Central memory CD8-positive, alpha-beta T cell (primary cell): ENCODE measurements at regions not wholly inside any gene's neighbourhood (a gene's known extent, or its start where the extent isn't known, plus 50 kb on each side); places are given as distances from the start of the nearest gene placed in this dataset.

ENCODE experiments used
- ATAC-seq: fragments of 150-1000 bp; cut with Tn5 transposase; replicated peaks from 2 replicates; pipeline ENCODE4 v1.10.0; 2022; ENCODE audit warnings: mild to moderate bottlenecking, moderate FRiP score, moderate number of reproducible peaks; ENCODE audit not compliant: poor library complexity, severe bottlenecking; ENCODE audit errors: extremely low read depth
- DNase-seq, 2 donors: peaks; one replicate each; pipeline ENCODE4 v3.0.0; 2021; ENCODE audit warnings: low spot score in 2 of 2
- H3K27ac Mint-ChIP-seq: one replicate; pipeline ENCODE4 v1.8.0; 2022; ENCODE audit warnings: low read depth, mild to moderate bottlenecking, moderate library complexity, mixed read lengths
- H3K27me3 Mint-ChIP-seq: one replicate; pipeline ENCODE4 v1.8.0; 2022; ENCODE audit warnings: mixed read lengths
- H3K36me3 Mint-ChIP-seq: one replicate; pipeline ENCODE4 v1.8.0; 2022; ENCODE audit warnings: mild to moderate bottlenecking, moderate library complexity, mixed read lengths; ENCODE audit not compliant: insufficient read depth
- H3K4me1 Mint-ChIP-seq: one replicate; pipeline ENCODE4 v1.8.0; 2022; ENCODE audit warnings: mixed read lengths
- H3K4me3 Mint-ChIP-seq: one replicate; pipeline ENCODE4 v1.8.0; 2022; ENCODE audit warnings: mild to moderate bottlenecking, moderate library complexity, mixed read lengths
- H3K9me3 Mint-ChIP-seq: one replicate; pipeline ENCODE4 v1.8.0; 2022; ENCODE audit warnings: mixed read lengths

DNA sequence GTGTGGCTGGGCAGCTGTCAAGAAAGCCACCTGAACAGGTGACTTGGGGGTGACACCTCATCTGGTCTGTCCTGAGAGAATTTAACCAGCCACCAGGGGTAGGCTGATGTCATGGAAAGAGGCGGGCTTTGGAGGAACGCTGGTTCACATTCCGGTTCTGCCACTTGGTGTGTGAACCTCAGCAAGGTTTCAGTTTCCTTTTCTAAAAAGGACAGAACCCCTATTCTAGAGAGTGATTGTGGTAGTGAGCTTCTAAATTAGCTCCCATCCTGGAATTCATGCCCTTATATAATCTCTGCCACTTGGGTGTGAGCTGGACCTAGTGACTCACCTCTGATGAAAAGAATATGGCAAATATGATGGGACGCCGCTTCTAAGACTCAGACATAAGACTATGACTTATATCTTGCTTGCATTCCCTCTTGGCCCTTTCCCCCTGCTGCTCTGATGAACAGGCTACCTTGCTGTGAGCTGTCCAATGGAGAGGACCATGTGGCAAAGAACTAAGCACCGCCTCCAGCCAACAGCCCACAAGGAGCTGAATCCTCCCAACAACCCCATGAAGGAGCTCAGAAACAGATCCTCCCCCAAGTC, 332.1 kb downstream of the RRAGC start:
- H3K27me3 Mint-ChIP-seq, result peaks cover 57% of the 10 kb centered on the region
- H3K27ac Mint-ChIP-seq, result peak overlapping the region; percentile 36
- peak; percentile 62 for ATAC-seq
- H3K4me1 Mint-ChIP-seq, result peaks cover 10% of the 10 kb centered on the region
- peak in 1 of 2 donors; percentile 13 for DNase-seq
- H3K36me3 Mint-ChIP-seq, result peaks cover 1% of the 10 kb centered on the region
- H3K9me3 Mint-ChIP-seq, result no peaks in the 10 kb centered on the region
- no peak overlapping the region for H3K4me3 Mint-ChIP-seq

DNA sequence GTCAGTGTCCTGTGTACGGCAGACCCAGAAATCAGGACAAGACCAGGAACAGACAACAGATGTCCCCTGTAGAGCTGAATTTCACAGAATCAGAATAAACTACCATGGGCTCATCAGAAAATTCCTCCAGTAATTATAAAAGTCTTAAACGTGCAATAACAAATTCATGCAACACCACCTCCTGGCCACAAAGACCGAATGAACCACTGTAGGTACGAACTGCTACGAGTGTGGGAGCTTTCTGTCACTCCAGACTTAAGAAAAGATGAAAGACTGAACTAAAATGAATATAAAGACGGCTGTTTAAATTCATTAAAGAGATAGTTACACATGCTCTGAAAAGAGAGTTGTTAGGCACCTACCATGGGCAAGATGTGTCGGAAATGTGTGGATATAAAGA, 333.5 kb downstream of the RRAGC start:
- Mint-ChIP-seq H3K27me3 (peaks cover 55% of the 10 kb centered on the region), H3K36me3 (peaks cover 1% of the 10 kb centered on the region), H3K4me1 (peaks cover 10% of the 10 kb centered on the region), H3K9me3 (no peaks in the 10 kb centered on the region), H3K4me3 (no peak overlapping the region), H3K27ac (no peak overlapping the region)
- no peak for DNase-seq
- no peak for ATAC-seq

DNA sequence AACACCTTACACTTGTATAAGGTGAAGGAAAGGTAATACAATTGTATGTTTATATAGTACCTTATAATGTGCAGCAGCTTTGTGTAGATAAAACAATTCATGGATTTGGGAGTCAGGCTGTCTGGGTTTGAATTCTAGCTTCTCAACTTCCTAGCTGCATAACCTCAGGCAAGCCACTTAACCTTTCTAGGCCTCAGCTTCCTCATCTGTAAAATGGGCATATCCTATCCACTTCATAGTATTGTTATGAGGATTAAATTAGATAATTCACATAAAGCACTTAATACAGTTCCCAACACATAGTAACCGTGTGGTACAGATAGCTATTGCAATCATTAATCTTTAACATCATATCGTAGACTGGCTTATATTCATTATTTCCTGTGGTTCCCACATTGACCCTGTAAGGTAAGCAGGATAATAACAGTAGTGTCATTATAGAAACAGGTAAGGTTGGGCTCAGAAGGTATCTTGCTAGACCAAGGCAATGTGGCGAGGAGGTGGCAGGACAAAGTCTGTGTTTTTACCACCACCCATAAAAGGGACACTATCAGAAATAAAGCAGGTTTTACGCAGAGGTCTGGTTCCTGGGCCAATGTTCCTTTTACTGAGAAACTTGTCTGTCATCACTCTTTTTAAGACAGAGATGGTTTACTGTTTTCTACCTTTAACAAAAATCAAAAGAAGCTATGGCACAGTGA, 334.1 kb downstream of the RRAGC start:
- peaks cover 55% of the 10 kb centered on the region for H3K27me3 Mint-ChIP-seq
- no peaks in the 10 kb centered on the region for H3K9me3 Mint-ChIP-seq
- ATAC-seq, result no peak

DNA sequence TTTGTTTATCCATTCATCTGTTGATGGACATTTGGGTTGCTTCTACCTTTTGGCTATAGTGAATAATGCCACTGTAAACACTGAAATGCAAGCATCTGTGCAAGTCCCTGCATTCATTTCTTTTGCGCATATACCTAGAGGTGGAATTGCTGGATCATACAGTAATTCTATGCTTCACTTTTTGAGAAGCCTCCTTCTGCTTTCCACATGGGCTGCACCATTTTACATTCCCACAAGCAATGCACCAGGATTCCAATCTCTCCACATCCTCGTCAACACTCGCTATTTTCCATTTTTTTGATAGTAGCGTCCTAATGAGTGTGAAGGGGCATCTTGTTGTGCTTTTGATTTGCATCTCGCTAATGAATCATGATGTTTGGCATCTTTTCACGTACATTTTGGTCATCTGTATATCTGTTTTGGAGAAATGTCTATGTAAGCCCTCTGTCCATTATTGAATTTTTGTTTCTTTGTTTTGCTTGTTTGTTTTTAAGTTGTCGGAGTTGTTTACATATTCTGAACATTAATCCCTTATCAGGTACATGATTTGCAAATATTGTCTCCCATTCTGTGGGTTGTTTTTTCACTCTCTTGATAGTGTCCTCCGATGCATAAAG, 335.4 kb downstream of the RRAGC start:
- Mint-ChIP-seq H3K4me1 (peaks cover 10% of the 10 kb centered on the region), H3K36me3 (peaks cover 1% of the 10 kb centered on the region)
- ATAC-seq, result no peak

More for the DNA sequence above, 334.1 kb downstream of the RRAGC start:
- Mint-ChIP-seq H3K27ac (no peak overlapping the region), H3K4me1 (peaks cover 10% of the 10 kb centered on the region), H3K4me3 (no peak overlapping the region), H3K36me3 (peaks cover 1% of the 10 kb centered on the region)
- DNase-seq, result no peak

GRCh38 chr1:38523568-38523939, 336.0 kb downstream of the RRAGC start:
- peaks cover 10% of the 10 kb centered on the region for H3K4me1 Mint-ChIP-seq
- peaks cover 1% of the 10 kb centered on the region for H3K36me3 Mint-ChIP-seq
- H3K4me3 Mint-ChIP-seq, result no peak overlapping the region
- no peaks in the 10 kb centered on the region for H3K9me3 Mint-ChIP-seq
- DNase-seq, result no peak
- no peak for ATAC-seq
- no peak overlapping the region for H3K27ac Mint-ChIP-seq
- H3K27me3 Mint-ChIP-seq, result peaks cover 60% of the 10 kb centered on the region

More for the DNA sequence above, 335.4 kb downstream of the RRAGC start:
- Mint-ChIP-seq H3K27me3 (peaks cover 60% of the 10 kb centered on the region), H3K27ac (no peak overlapping the region), H3K4me3 (no peak overlapping the region), H3K9me3 (no peaks in the 10 kb centered on the region)
- DNase-seq, result no peak

GRCh38 chr1:38522915-38523567, 336.5 kb downstream of the RRAGC start:
- no peak overlapping the region for H3K27ac Mint-ChIP-seq

DNA sequence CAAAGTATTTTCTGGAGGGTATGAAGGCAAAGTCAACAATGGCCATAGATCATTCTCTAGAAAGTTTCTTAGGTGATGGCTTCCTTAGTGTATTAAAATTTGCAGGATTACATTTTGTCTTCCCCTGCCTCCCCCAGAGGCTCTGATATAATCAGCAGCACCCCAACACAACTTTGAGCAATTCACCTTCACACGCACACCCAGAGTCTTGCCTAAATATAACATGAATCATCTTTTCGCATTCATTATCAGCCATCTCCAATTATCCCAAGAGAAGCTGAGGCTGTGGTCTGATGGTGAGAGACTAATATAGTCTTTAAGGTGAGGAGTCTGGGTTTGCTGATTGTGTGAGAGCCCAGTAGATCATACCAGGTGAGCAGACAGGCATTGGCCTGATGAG, 343.0 kb downstream of the RRAGC start:
- peaks cover 23% of the 10 kb centered on the region for H3K27me3 Mint-ChIP-seq
- no peaks in the 10 kb centered on the region for H3K36me3 Mint-ChIP-seq
- ATAC-seq, result no peak
- no peaks in the 10 kb centered on the region for H3K9me3 Mint-ChIP-seq
- no peak overlapping the region for H3K27ac Mint-ChIP-seq
- no peak overlapping the region for H3K4me3 Mint-ChIP-seq
- H3K4me1 Mint-ChIP-seq, result no peaks in the 10 kb centered on the region
- no peak for DNase-seq

More at GRCh38 chr1:38522915-38523567, 336.5 kb downstream of the RRAGC start:
- H3K4me3 Mint-ChIP-seq, result no peak overlapping the region
- peaks cover 55% of the 10 kb centered on the region for H3K27me3 Mint-ChIP-seq
- H3K9me3 Mint-ChIP-seq, result no peaks in the 10 kb centered on the region
- no peak for ATAC-seq
- H3K36me3 Mint-ChIP-seq, result peaks cover 1% of the 10 kb centered on the region
- no peak for DNase-seq
- peaks cover 10% of the 10 kb centered on the region for H3K4me1 Mint-ChIP-seq

GRCh38 chr1:38512789-38513188, 346.8 kb downstream of the RRAGC start:
- H3K4me3 Mint-ChIP-seq, result no peak overlapping the region

GRCh38 chr1:38512024-38512767, 347.4 kb downstream of the RRAGC start:
- Mint-ChIP-seq H3K9me3 (no peaks in the 10 kb centered on the region), H3K27me3 (peaks cover 54% of the 10 kb centered on the region), H3K4me3 (no peak overlapping the region), H3K36me3 (no peaks in the 10 kb centered on the region), H3K27ac (no peak overlapping the region), H3K4me1 (no peaks in the 10 kb centered on the region)
- ATAC-seq, result no peak
- DNase-seq, result no peak

More at GRCh38 chr1:38512789-38513188, 346.8 kb downstream of the RRAGC start:
- Mint-ChIP-seq H3K9me3 (no peaks in the 10 kb centered on the region), H3K4me1 (no peaks in the 10 kb centered on the region), H3K27ac (no peak overlapping the region), H3K27me3 (peaks cover 52% of the 10 kb centered on the region), H3K36me3 (no peaks in the 10 kb centered on the region)
- ATAC-seq, result no peak
- no peak for DNase-seq

DNA sequence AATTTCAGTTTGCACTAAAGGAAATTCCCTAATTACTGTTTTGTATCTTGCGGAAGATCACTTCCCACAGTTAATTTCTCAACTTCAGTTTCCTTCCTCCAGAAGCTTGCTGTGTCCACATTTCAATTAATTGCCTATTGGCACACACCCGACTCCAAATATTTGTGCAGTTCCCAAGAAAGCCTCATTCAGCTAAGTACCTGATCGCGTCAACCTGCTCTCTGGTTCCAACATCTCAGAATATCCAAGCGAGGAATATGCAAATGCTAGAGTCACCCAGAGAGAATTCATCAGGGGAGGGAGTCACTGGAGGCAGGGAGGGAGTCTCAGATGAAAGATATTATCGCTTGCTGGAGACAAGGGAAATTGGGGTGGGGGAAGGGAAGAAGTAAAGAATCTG, 351.3 kb downstream of the RRAGC start:
- Mint-ChIP-seq H3K4me3 (no peak overlapping the region), H3K4me1 (peaks cover 6% of the 10 kb centered on the region), H3K36me3 (no peaks in the 10 kb centered on the region), H3K27ac (no peak overlapping the region), H3K9me3 (no peaks in the 10 kb centered on the region), H3K27me3 (peaks cover 84% of the 10 kb centered on the region)
- ATAC-seq, result no peak
- DNase-seq, result no peak

- no peak for DNase-seq
- Mint-ChIP-seq H3K36me3 (peaks cover 1% of the 10 kb centered on the region), H3K4me3 (no peak overlapping the region), H3K27ac (no peak overlapping the region), H3K9me3 (no peaks in the 10 kb centered on the region), H3K27me3 (peaks cover 86% of the 10 kb centered on the region), H3K4me1 (peaks cover 6% of the 10 kb centered on the region)
- ATAC-seq, result no peak
These were observed 352.0 kb downstream of the RRAGC start for GRCh38 chr1:38507563-38507962.

DNA sequence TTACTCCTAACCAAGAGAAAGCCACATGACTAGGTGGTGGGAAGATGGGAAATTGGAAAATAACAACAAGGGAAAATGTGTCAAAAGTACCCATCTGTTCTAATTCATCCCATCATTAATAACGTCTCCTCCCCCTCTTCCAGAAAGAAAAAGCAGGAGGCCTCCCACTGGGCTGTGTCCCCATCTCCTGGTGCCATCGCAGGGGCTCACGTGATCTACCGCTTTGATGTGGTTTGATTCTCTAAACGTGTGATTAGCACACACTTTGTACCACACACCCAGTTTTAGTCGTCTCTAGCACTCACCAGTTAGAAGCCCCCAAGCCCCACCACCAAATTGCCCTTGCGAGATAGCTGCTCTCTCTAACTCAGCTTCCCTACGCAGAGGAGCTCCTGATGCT, 353.6 kb downstream of the RRAGC start:
- H3K4me1 Mint-ChIP-seq, result peaks cover 6% of the 10 kb centered on the region
- no peak overlapping the region for H3K4me3 Mint-ChIP-seq
- ATAC-seq (no peak), DNase-seq (no peak)
- H3K36me3 Mint-ChIP-seq, result peaks cover 1% of the 10 kb centered on the region
- no peak overlapping the region for H3K27ac Mint-ChIP-seq
- H3K9me3 Mint-ChIP-seq, result no peaks in the 10 kb centered on the region
- peaks cover 86% of the 10 kb centered on the region for H3K27me3 Mint-ChIP-seq
